GM12891 (cell line): ENCODE measurements at regions not wholly inside any gene's neighbourhood (a gene's known extent, or its start where the extent isn't known, plus 50 kb on each side); places are given as distances from the start of the nearest gene placed in this dataset.

Source experiments
- DNase-seq: peaks from one replicate; pipeline ENCODE4 v3.0.0; 2011; ENCODE audit warnings: low spot score; ENCODE audit not compliant: insufficient read length
- FAIRE-seq: peaks from 2 replicates; lab custom pipeline; 2011; peaks lifted over from hg19 to GRCh38; lab: Jason Lieb, UNC
- PAX5 ChIP-seq: IDR thresholded peaks from 2 replicates; pipeline ENCODE4 v1.6.1; 2011; ENCODE audit warnings: low read length, moderate library complexity, mild to moderate bottlenecking; ENCODE audit not compliant: insufficient read depth, severe bottlenecking
- POLR2A ChIP-seq: IDR thresholded peaks from 2 replicates; pipeline ENCODE4 v1.6.1; 2011; ENCODE audit warnings: low read depth, low read length, control low read depth
- POLR2AphosphoS5 ChIP-seq: IDR thresholded peaks from 2 replicates; pipeline ENCODE4 v1.6.1; 2011; ENCODE audit warnings: low read depth, low read length, control low read depth
- POU2F2 ChIP-seq: IDR thresholded peaks from 2 replicates; pipeline ENCODE4 v1.6.1; 2011; ENCODE audit warnings: low read depth, mild to moderate bottlenecking, control low read depth, low read length, moderate library complexity
- SPI1 ChIP-seq: IDR thresholded peaks from 2 replicates; pipeline ENCODE4 v1.6.1; 2011; ENCODE audit warnings: low read depth, low read length, control low read depth
- TAF1 ChIP-seq: IDR thresholded peaks from 2 replicates; pipeline ENCODE4 v1.6.1; 2011; ENCODE audit warnings: low read depth, low read length, control low read depth

GRCh38 chr4:100816436-100817045 lies 298.7 kb upstream of the EMCN start:
- FAIRE-seq (no peak), DNase-seq (no peak)
- TF ChIP-seq PAX5 (no peak), POU2F2 (no peak), TAF1 (no peak), POLR2AphosphoS5 (no peak), POLR2A (no peak), SPI1 (no peak)

GRCh38 chr4:100811046-100811445 lies 293.2 kb upstream of the EMCN start:
- TF ChIP-seq TAF1, result no peak
- TF ChIP-seq SPI1, result no peak
- TF ChIP-seq POLR2A, result no peak
- TF ChIP-seq POU2F2, result no peak
- no peak for TF ChIP-seq POLR2AphosphoS5
- DNase-seq (no peak), FAIRE-seq (no peak)

DNA sequence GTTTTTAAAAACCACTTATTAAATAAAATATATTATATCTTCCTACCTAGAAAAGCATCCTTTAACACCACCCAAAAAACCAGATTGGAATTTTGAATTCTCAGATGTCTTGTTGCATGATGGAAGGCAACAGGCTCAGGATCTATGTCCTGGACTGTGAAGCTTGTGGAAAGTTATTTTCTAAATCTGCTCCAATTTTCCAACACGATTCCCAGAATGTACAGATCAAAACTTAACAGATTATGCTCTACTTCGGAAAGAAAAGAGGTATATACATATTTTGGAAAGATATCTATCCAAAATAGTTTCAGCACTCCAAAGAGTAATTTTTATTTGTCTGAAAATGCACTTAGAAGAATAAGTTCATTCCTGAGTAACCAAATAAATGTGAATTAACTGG lies 291.7 kb upstream of the EMCN start:
- no peak for FAIRE-seq
- no peak for TF ChIP-seq POLR2A
- no peak for TF ChIP-seq POU2F2
- TF ChIP-seq PAX5, result no peak
- no peak for TF ChIP-seq TAF1
- no peak for TF ChIP-seq SPI1
- no peak for TF ChIP-seq POLR2AphosphoS5
- DNase-seq, result no peak

DNA sequence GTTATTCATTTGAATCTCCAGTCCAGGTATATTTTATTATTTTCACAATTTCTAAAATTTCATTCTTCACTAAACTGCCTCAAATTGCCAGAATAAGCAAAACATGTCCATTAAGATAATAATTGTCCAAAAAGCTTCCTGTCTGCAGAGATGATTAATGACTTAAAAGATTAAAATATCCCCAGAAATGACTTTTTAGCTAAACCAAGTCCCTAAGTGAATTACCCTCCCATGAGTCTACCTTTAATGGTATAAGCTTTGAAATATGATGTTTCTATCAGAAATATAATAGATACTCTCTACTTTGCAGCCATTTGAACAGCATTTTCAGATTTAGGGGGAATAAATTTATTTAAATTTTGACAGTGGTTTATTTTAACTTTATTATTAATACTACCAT lies 289.2 kb upstream of the EMCN start:
- no peak for TF ChIP-seq POLR2AphosphoS5
- no peak for TF ChIP-seq POLR2A
- TF ChIP-seq PAX5, result no peak
- TF ChIP-seq SPI1, result no peak
- no peak for TF ChIP-seq POU2F2
- no peak for TF ChIP-seq TAF1
- no peak for FAIRE-seq
- DNase-seq, result no peak

GRCh38 chr4:100805538-100805937 lies 287.7 kb upstream of the EMCN start:
- FAIRE-seq (no peak), DNase-seq (no peak)
- no peak for TF ChIP-seq PAX5
- TF ChIP-seq SPI1, result no peak
- no peak for TF ChIP-seq POLR2A
- no peak for TF ChIP-seq POU2F2
- no peak for TF ChIP-seq POLR2AphosphoS5
- no peak for TF ChIP-seq TAF1

DNA sequence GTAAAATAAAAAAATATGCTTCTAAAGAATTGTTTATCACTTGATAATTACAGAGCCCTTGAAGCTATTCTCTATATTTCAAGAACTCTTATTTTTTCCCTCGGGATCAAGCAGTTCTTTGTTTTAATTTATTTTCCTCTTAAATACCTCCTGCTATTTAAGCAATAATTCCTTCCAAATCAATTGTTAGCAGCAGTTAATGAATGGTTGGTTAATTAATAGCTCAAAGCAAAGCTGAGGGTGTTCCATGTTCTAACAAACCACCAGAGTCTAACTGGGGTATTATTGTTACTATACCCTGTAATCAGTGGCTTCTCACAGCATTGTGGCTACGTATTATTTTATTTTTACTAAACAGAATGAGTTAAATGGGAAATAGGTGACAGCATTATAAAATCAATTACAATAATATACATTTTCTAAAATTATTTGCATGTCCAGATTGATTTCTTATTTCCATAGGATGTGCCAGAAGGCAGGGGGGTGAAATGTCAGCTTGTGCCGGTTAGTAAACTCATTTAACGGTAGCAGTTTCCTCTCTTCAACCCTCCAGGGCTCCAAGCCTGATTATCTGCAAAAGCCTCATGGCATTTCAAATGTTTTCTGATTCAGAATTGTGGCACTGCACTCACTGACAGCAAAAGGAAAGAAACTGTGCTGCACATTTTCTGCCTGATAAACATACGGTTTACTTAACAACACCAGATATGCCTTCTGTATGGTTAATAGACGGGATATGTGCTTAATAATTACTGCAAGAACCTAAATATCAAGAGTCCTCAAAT lies 286.9 kb upstream of the EMCN start:
- TF ChIP-seq TAF1 (no peak), PAX5 (no peak), POLR2AphosphoS5 (no peak), SPI1 (no peak), POLR2A (no peak), POU2F2 (no peak)
- no peak for DNase-seq
- no peak for FAIRE-seq

GRCh38 chr4:100803751-100804150 lies 285.9 kb upstream of the EMCN start:
- DNase-seq (no peak), FAIRE-seq (no peak)
- TF ChIP-seq POU2F2 (no peak), POLR2A (no peak), TAF1 (no peak), PAX5 (no peak), SPI1 (no peak), POLR2AphosphoS5 (no peak)

GRCh38 chr4:100799761-100800539 lies 282.1 kb upstream of the EMCN start:
- no peak for TF ChIP-seq TAF1
- TF ChIP-seq POU2F2, result no peak
- no peak for TF ChIP-seq SPI1
- TF ChIP-seq POLR2AphosphoS5, result no peak
- TF ChIP-seq POLR2A, result no peak
- TF ChIP-seq PAX5, result no peak
- DNase-seq, result no peak
- no peak for FAIRE-seq

DNA sequence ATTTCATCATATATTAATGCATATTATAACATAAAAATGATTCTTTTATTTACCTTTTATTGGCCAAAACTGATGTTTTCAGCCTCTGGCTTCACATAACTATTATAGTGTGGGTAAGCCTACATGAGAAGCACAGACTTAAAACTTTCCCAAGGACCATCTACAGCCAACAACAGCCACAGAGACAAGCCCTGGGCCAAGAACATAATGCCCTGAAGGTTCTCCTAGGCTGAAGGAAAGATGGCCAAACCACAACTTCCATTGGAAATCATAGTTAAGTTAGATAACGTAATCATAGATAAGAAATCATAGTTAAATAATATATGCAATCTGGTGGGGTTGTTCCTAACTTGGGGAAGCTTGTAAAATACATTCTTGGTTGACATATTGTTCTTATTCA lies 280.0 kb upstream of the EMCN start:
- DNase-seq (no peak), FAIRE-seq (no peak)
- no peak for TF ChIP-seq SPI1
- TF ChIP-seq POU2F2, result no peak
- TF ChIP-seq PAX5, result no peak
- no peak for TF ChIP-seq POLR2A
- TF ChIP-seq POLR2AphosphoS5, result no peak
- no peak for TF ChIP-seq TAF1
